GM19452 (cell line): ENCODE measurements at regions not wholly inside any gene's neighbourhood (a gene's known extent, or its start where the extent isn't known, plus 50 kb on each side); places are given as distances from the start of the nearest gene placed in this dataset.

Experiments used
- ATAC-seq: cut with Tn5 transposase; IDR thresholded peaks from one replicate; pipeline ENCODE4 v1.9.1; 2021; ENCODE audit not compliant: unreplicated experiment

- no peak for ATAC-seq
Measured at GRCh38 chr18:44386401-44386800, 294.3 kb upstream of the SETBP1 start.

DNA sequence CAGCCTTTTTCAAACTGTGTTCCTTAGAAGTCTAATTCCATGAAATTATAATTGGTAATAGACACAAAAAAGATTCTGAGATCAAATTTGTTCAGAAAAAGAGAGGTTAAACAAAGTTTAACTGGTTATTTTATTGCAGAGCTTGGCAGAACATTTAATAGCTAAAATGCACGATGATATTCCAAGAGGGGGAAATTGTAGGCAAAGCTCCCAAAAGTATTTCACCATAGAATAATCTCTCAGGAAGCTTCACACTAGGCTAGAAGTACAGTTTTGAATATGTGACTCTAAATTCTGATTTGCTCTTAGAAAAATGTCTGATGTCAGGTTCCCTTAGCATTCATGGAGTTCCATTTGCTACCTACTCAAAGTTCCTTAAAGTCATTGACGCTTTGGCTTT, 292.4 kb upstream of the SETBP1 start:
- no peak for ATAC-seq

DNA sequence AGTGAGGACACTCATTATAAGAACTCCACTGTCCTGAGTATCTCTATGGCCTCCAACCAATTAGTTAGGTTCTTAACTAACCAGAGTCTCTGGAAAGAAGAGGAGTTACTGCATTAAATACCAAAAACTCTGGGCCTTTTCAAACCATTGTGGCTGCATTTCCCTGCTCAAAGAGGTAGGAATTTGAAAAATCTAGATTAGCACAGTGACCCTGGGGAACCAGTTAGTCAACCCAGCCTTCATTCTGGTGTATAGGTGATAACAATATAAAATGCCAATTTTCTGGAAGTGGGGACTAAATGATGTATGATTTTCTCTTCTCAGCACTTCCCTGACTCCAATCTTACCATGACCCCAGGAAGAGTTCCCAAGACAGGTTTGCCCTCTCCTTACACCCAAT, 287.8 kb upstream of the SETBP1 start:
- no peak for ATAC-seq

DNA sequence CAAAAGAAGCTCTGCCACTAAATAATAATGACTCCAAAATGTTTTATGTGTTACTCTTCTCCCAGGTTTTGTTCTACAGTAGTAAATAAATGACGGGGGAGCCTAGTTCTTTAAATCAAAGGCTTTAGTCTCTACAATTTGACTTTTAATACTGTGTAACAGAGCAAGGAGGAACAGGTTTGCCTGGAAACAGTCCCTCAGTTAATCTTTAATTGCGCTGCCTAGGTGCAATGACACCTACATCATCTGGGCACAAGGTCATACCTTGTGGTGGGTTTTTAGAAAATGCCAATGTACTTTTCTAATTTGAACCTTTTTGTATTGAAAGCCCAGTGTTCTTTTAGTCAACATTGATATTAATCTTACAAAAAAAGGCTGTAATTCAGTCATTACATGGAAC, 287.3 kb upstream of the SETBP1 start:
- ATAC-seq, result no peak

GRCh38 chr18:44396550-44396949, 284.1 kb upstream of the SETBP1 start:
- no peak for ATAC-seq

DNA sequence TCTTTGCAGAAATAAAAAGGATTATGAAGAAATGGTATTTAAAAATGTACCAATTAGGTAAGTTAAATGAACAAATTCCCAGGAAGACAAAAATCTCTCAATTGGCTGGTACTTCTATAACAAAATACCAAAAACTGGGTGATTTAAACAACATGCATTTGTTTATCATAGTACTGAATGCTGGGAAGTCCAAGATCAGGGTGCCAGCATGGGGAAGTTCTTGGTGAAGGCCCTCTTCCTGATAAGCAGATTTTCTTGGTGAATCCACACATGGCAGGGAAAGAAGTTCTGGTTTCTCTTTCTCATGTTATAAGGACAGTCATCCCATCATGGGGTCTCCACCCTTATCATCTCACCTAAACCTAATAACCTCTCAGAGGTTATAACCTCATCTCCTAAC, 271.6 kb upstream of the SETBP1 start:
- no peak for ATAC-seq

DNA sequence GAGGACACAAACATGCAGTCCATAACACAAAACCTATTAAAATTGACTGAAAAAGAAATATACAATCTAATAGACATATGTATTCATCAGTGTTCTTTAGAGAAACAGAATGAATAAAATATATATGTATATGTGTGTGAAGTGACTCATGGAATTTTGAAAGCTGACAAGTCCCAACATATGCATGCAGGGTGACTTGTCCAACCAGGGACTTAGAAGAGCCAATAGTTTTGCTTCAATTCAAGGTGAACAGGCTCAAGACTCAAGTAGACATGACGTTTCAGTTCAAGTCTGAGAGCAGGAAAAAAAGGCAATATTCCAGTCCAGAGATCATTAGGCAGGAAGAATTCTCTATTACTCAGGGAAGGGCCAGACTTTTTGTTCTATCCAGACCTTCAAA, 271.2 kb upstream of the SETBP1 start:
- ATAC-seq, result no peak

GRCh38 chr18:44410740-44411139, 269.9 kb upstream of the SETBP1 start:
- ATAC-seq, result no peak

- ATAC-seq, result no peak
Measured at GRCh38 chr18:44411262-44411905, 269.3 kb upstream of the SETBP1 start.

- ATAC-seq, result no peak
Measured at GRCh38 chr18:44411976-44412375, 268.7 kb upstream of the SETBP1 start.

GRCh38 chr18:44423814-44424644, 256.7 kb upstream of the SETBP1 start:
- no peak for ATAC-seq

DNA sequence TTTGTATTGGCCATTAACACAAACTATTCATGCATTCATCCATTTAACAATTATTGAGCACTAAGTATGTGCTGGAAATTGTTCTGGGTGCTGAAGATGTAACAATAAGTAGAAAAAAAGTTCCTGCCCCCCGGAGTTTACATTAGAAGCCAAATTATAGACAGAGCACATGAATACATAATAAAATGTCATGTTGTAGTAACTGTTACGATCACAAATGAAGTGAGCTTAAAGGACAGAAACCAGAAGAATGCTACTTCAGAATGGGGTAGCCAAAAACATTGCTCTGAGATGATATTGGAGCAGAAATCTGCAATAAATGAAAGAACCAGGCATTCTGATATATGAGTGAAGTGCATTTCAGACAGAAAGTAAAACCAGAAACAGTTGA, 256.0 kb upstream of the SETBP1 start:
- no peak for ATAC-seq

- ATAC-seq, result no peak
Measured at GRCh38 chr18:44425161-44425560, 255.5 kb upstream of the SETBP1 start.

- no peak for ATAC-seq
Measured at GRCh38 chr18:44437603-44438002, 243.1 kb upstream of the SETBP1 start.

DNA sequence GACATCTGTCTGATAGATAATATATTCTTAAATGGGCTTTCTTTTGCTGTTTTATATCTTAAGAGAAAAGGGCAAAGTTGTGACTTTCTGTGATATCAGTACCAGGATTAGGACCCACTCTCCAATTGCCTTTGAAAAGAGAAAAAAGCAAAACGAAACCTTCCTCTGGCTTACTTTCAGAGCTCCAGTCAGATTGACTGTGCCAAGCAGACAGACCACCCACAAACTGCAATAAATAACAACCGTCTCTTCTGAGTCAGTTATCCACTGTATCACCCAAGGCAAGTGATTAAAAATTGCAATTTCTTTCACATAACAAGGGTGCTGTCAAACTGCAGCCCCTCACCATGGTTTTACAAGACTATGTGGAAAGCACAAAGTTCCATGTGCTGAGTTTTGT, 230.5 kb upstream of the SETBP1 start:
- no peak for ATAC-seq

DNA sequence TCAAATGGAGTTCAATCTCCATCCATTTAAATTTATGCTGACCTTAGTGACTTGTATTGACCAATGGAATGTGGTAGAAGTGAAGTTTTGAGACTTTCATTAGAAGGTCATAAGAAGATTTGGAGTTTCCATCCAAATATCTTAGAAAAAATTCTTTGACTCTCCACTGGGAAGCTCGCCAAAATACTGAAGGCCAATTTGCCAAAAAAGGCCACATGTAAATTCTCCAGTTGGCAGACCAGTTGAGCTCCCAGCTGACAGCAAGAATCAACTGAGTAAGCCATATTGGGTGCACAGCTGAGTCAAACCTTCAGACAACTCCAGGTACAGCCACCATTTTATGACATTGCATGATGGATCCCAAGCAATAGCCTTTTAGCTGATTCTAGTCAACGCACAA, 228.3 kb upstream of the SETBP1 start:
- ATAC-seq, result no peak

GRCh38 chr18:44453505-44453904, 227.2 kb upstream of the SETBP1 start:
- no peak for ATAC-seq

- no peak for ATAC-seq
Measured at GRCh38 chr18:44458777-44459176, 221.9 kb upstream of the SETBP1 start.

GRCh38 chr18:44464398-44465180, 216.1 kb upstream of the SETBP1 start:
- no peak for ATAC-seq

DNA sequence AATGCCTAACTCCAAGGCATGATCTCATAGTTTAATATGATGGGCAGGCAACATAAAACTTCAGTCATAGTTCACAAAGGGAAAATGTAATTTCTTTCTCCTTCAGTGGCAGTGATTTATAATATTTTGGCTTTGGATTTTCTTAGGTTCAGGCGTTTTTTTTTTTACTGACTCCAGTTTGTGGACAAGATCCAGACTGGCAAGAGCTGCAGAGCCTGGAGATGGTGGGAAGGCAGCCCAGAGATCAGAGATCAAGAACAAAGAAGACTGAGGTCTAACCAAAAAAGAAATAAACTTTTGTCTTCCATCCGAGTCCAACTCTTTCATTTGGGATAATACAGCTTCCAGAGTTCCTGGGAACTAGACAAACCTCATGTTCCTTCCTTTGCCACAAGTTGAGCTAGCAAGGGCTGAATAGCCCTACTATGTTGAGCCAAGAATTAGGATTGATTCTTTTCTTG, 215.3 kb upstream of the SETBP1 start:
- no peak for ATAC-seq

DNA sequence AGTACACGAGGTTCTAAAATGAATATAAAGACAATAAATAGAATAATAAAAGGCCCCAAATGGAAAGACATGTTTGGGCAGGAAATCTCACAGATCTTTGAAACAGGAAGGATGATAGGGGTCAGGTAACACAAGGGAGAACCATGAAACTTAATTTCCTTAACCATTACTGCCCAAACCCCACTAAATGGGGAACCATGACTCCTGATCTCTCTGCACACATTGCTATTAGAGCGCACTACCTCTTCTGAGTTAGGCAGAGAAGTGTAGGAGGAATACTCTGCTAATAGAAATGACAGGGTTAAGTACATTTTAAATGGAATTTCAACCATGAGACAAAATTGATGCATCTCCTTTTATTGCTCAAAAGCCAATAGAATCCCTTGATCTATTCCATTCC, 213.7 kb upstream of the SETBP1 start:
- ATAC-seq, result no peak

- ATAC-seq, result no peak
Measured at GRCh38 chr18:44467718-44468117, 213.0 kb upstream of the SETBP1 start.
